Prostate gland (tissue), 2 donors: ENCODE measurements at regions not wholly inside any gene's neighbourhood (a gene's known extent, or its start where the extent isn't known, plus 50 kb on each side); places are given as distances from the start of the nearest gene placed in this dataset.
"Not testable (repeated sequence)": the region's sequence is repeated elsewhere in the genome, so short reads cannot be mapped to it uniquely, and the experiment has no call there.

ENCODE experiments used
- DNase-seq: peaks from one replicate; pipeline ENCODE4 v3.0.0-alpha.2; 2019; ENCODE audit warnings: low spot score
- H3K27ac ChIP-seq, 2 donors: fragments of 200-600 bp; sonication (generic); 2 replicates each; pipeline ENCODE4 v1.5.1; 2017 to 2019
- H3K27me3 ChIP-seq: fragments of 200-600 bp; sonication (generic); replicated peaks from 2 replicates; pipeline ENCODE4 v1.5.1; 2019; ENCODE audit not compliant: insufficient read depth
- H3K36me3 ChIP-seq, 2 donors: fragments of 200-600 bp; sonication (generic); 1 replicate in 1 of 2; 2 replicates in 1 of 2; pipeline versions ENCODE4 v1.5.1 to v1.8.1; 2017 to 2019
- H3K4me1 ChIP-seq: fragments of 200-600 bp; sonication (generic); replicated peaks from 2 replicates; pipeline ENCODE4 v1.5.1; 2019
- H3K4me3 ChIP-seq, 2 donors: fragments of 200-600 bp; sonication (generic); 2 replicates each; pipeline ENCODE4 v1.5.1; 2017 to 2019
- H3K9me3 ChIP-seq: fragments of 200-600 bp; sonication (generic); 2 replicates; pipeline ENCODE4 v1.5.1; 2017
- CTCF ChIP-seq, 4 experiments: fragments of 200-600 bp in 2 of 4; fragments of 450-650 bp in 2 of 4; sonication (generic) in 2 of 4; IDR thresholded peaks; 1 replicate in 3 of 4; 2 replicates in 1 of 4; pipeline ENCODE4 v1.5.1; 2016 to 2019; ENCODE audit warnings: antibody characterized with exemption in 4 of 4, mild to moderate bottlenecking in 2 of 4, moderate library complexity in 2 of 4
- POLR2A ChIP-seq: fragments of 450-650 bp; IDR thresholded peaks from one replicate; pipeline ENCODE4 v1.6.1; 2016; ENCODE audit warnings: antibody characterized with exemption, mild to moderate bottlenecking
- POLR2AphosphoS5 ChIP-seq: sonication (generic); formaldehyde crosslinking; IDR thresholded peaks from one replicate; pipeline ENCODE4 v1.6.1; 2017; ENCODE audit warnings: antibody characterized with exemption
- WGBS: methylation state at CpG from one replicate; pipeline ENCODE4 v1.1.5; 2018; 5-methylcytosine and 5-hydroxymethylcytosine counted together
- intact Hi-C: fragments of 100-400 bp; cut with DNase I; formaldehyde crosslinking; loops from one replicate; pipeline ENCODE4 v1.14.2; 2022

GRCh38 chr9:40993842-40994241 is 134.6 kb downstream of the FOXD4L6 start:
- H3K36me3 ChIP-seq, H3K27me3 ChIP-seq, intact Hi-C loops, H3K4me3 ChIP-seq, H3K4me1 ChIP-seq, H3K9me3 ChIP-seq, H3K27ac ChIP-seq, DNase-seq: not testable (repeated sequence)
- WGBS, result 77% methylated on average over 2 of the region's 2 CpGs

- intact Hi-C loops, H3K36me3 ChIP-seq, H3K27ac ChIP-seq, DNase-seq, H3K9me3 ChIP-seq, H3K27me3 ChIP-seq, H3K4me1 ChIP-seq, H3K4me3 ChIP-seq: not testable (repeated sequence)
- WGBS, result 83% methylated on average over 4 of the region's 4 CpGs
Observed at GRCh38 chr9:40993375-40993774, 135.1 kb downstream of the FOXD4L6 start.

GRCh38 chr9:40992472-40992821 is 136.0 kb downstream of the FOXD4L6 start:
- not testable (repeated sequence) for H3K4me1 ChIP-seq
- 11% methylated on average over 25 of the region's 25 CpGs for WGBS

GRCh38 chr9:40991741-40992471 is 136.6 kb downstream of the FOXD4L6 start:
- H3K4me1 ChIP-seq, result not testable (repeated sequence)
- peak; percentile 72 to 99 (median 87) for TF ChIP-seq CTCF (IDR thresholded peaks at IDR 0.05)
- TF ChIP-seq POLR2AphosphoS5, result peak; percentile 88
- peak; percentile 68 for TF ChIP-seq POLR2A

More at GRCh38 chr9:40992472-40992821, 136.0 kb downstream of the FOXD4L6 start:
- intact Hi-C loops, DNase-seq, H3K27me3 ChIP-seq, H3K9me3 ChIP-seq, H3K36me3 ChIP-seq: not testable (repeated sequence)
- Histone ChIP-seq H3K27ac (peak overlapping the region; percentile 89 to 93), H3K4me3 (peak overlapping the region; percentile 88 to 92)

GRCh38 chr9:40991100-40991740 is 137.3 kb downstream of the FOXD4L6 start:
- H3K9me3 ChIP-seq, H3K27me3 ChIP-seq, H3K4me1 ChIP-seq, H3K36me3 ChIP-seq, DNase-seq, intact Hi-C loops: not testable (repeated sequence)
- peak overlapping the region; percentile 89 to 93 for H3K27ac ChIP-seq
- 53% methylated on average over 20 of the region's 20 CpGs for WGBS
- peak overlapping the region; percentile 88 to 92 for H3K4me3 ChIP-seq

More at GRCh38 chr9:40991741-40992471, 136.6 kb downstream of the FOXD4L6 start:
- Histone ChIP-seq H3K27ac (peak overlapping the region; percentile 89 to 93), H3K4me3 (peak overlapping the region; percentile 88 to 92)
- H3K27me3 ChIP-seq, intact Hi-C loops, H3K9me3 ChIP-seq, H3K36me3 ChIP-seq: not testable (repeated sequence)
- WGBS, result 10% methylated on average over 54 of the region's 54 CpGs
- peak; percentile 99 for DNase-seq

GRCh38 chr9:40986332-40986731 is 142.1 kb downstream of the FOXD4L6 start:
- intact Hi-C loops, DNase-seq, H3K9me3 ChIP-seq, H3K36me3 ChIP-seq, H3K4me3 ChIP-seq, H3K4me1 ChIP-seq, H3K27me3 ChIP-seq, H3K27ac ChIP-seq: not testable (repeated sequence)
- whole genome bisulfite sequencing, result 82% methylated on average over 2 of the region's 2 CpGs

GRCh38 chr9:40975351-40975750 is 153.1 kb downstream of the FOXD4L6 start:
- H3K4me3 ChIP-seq, intact Hi-C loops, H3K27ac ChIP-seq, H3K4me1 ChIP-seq, H3K9me3 ChIP-seq, H3K36me3 ChIP-seq, DNase-seq, H3K27me3 ChIP-seq: not testable (repeated sequence)
- 98% methylated on average over 17 of the region's 17 CpGs for WGBS

- DNase-seq, intact Hi-C loops, H3K4me3 ChIP-seq, H3K36me3 ChIP-seq, H3K4me1 ChIP-seq, H3K27me3 ChIP-seq, H3K9me3 ChIP-seq, H3K27ac ChIP-seq: not testable (repeated sequence)
- WGBS, result 88% methylated on average over 10 of the region's 10 CpGs
Observed at GRCh38 chr9:40974912-40975311, 153.6 kb downstream of the FOXD4L6 start.

- H3K27me3 ChIP-seq, H3K4me1 ChIP-seq, H3K36me3 ChIP-seq, H3K4me3 ChIP-seq, DNase-seq, H3K9me3 ChIP-seq, intact Hi-C loops, H3K27ac ChIP-seq: not testable (repeated sequence)
- WGBS, result 74% methylated on average over 3 of the region's 3 CpGs
Observed at GRCh38 chr9:40971773-40972172, 156.7 kb downstream of the FOXD4L6 start.

- H3K9me3 ChIP-seq, H3K4me1 ChIP-seq, H3K4me3 ChIP-seq, H3K27ac ChIP-seq, H3K27me3 ChIP-seq, DNase-seq, H3K36me3 ChIP-seq, intact Hi-C loops: not testable (repeated sequence)
- 60% methylated on average over 5 of the region's 5 CpGs for WGBS
Observed at GRCh38 chr9:40970340-40970739, 158.1 kb downstream of the FOXD4L6 start.

GRCh38 chr9:40962461-40962860 is 166.0 kb downstream of the FOXD4L6 start:
- H3K4me1 ChIP-seq, H3K27ac ChIP-seq, DNase-seq, H3K36me3 ChIP-seq, H3K4me3 ChIP-seq, H3K9me3 ChIP-seq, intact Hi-C loops, H3K27me3 ChIP-seq: not testable (repeated sequence)
- 43% methylated on average over 3 of the region's 6 CpGs for WGBS
